Esophagus muscularis mucosa (tissue), 4 donors: ENCODE measurements at regions not wholly inside any gene's neighbourhood (a gene's known extent, or its start where the extent isn't known, plus 50 kb on each side); places are given as distances from the start of the nearest gene placed in this dataset.

ENCODE experiments used
- DNase-seq: peaks from one replicate; pipeline ENCODE4 v3.0.0-alpha.2; 2017; ENCODE audit errors: extremely low spot score
- H3K27ac ChIP-seq, 4 donors: fragments of 200-600 bp; sonication (generic); replicated peaks in 1 of 4; 1 replicate in 3 of 4; 2 replicates in 1 of 4; pipeline ENCODE4 v1.5.1; 2016 to 2019; ENCODE audit warnings: mild to moderate bottlenecking in 1 of 4
- H3K27me3 ChIP-seq, 4 donors: fragments of 200-600 bp; sonication (generic); one replicate each; pipeline versions ENCODE4 v1.5.1 to v1.6.0; 2016 to 2019
- H3K36me3 ChIP-seq, 4 donors: fragments of 200-600 bp; sonication (generic); one replicate each; pipeline ENCODE4 v1.5.1; 2016 to 2019
- H3K4me1 ChIP-seq, 4 donors: fragments of 200-600 bp; sonication (generic); one replicate each; pipeline ENCODE4 v1.5.1; 2016 to 2019
- H3K4me3 ChIP-seq, 4 donors: fragments of 200-600 bp; sonication (generic); 1 replicate in 2 of 4; 2 replicates in 2 of 4; pipeline ENCODE4 v1.5.1; 2016 to 2019; ENCODE audit warnings: mild to moderate bottlenecking in 4 of 4, moderate library complexity in 1 of 4
- H3K9me3 ChIP-seq, 4 donors: fragments of 200-600 bp; sonication (generic); 1 replicate in 3 of 4; 2 replicates in 1 of 4; pipeline ENCODE4 v1.5.1; 2016 to 2019
- EP300 ChIP-seq: sonication (generic); formaldehyde crosslinking; IDR thresholded peaks from one replicate; pipeline ENCODE4 v1.6.1; 2017; ENCODE audit warnings: antibody characterized with exemption
- POLR2A ChIP-seq: fragments of 450-650 bp; IDR thresholded peaks from one replicate; pipeline ENCODE4 v1.6.1; 2017; ENCODE audit warnings: antibody characterized with exemption, moderate library complexity, mild to moderate bottlenecking, low read depth
- POLR2AphosphoS5 ChIP-seq, 2 donors: sonication (generic); formaldehyde crosslinking; IDR thresholded peaks; one replicate each; pipeline ENCODE4 v1.6.1; 2017; ENCODE audit warnings: antibody characterized with exemption in 2 of 2
- WGBS: methylation state at CpG from one replicate; pipeline ENCODE4 v1.1.5; 2018; 5-methylcytosine and 5-hydroxymethylcytosine counted together
- intact Hi-C: fragments of 100-400 bp; cut with DNase I; formaldehyde crosslinking; loops from one replicate; pipeline ENCODE4 v1.15.1; 2023
- TF ChIP-seq, protein P1 (sequence below), 3 experiments: fragments of 200-600 bp in 2 of 3; fragments of 450-650 bp in 1 of 3; sonication (generic) in 2 of 3; IDR thresholded peaks; one replicate each; pipeline ENCODE4 v1.5.1; 2017 to 2019; ENCODE audit warnings: antibody characterized with exemption in 3 of 3, mild to moderate bottlenecking in 2 of 3, moderate library complexity in 1 of 3

- H3K9me3 ChIP-seq: peaks cover 0 to 8% (median 0%) of the 10 kb centered on the region in 4 donors
- H3K36me3 ChIP-seq: no peaks in the 10 kb centered on the region
- DNase-seq: no peak
- WGBS: 82% methylated on average over 1 of the region's 1 CpG
- TF ChIP-seq POLR2AphosphoS5 (IDR thresholded peaks at IDR 0.05): no peak
- no peak for TF ChIP-seq POLR2A
- TF ChIP-seq, protein P1, sequence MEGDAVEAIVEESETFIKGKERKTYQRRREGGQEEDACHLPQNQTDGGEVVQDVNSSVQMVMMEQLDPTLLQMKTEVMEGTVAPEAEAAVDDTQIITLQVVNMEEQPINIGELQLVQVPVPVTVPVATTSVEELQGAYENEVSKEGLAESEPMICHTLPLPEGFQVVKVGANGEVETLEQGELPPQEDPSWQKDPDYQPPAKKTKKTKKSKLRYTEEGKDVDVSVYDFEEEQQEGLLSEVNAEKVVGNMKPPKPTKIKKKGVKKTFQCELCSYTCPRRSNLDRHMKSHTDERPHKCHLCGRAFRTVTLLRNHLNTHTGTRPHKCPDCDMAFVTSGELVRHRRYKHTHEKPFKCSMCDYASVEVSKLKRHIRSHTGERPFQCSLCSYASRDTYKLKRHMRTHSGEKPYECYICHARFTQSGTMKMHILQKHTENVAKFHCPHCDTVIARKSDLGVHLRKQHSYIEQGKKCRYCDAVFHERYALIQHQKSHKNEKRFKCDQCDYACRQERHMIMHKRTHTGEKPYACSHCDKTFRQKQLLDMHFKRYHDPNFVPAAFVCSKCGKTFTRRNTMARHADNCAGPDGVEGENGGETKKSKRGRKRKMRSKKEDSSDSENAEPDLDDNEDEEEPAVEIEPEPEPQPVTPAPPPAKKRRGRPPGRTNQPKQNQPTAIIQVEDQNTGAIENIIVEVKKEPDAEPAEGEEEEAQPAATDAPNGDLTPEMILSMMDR (IDR thresholded peaks at IDR 0.05): no peak
- no peak for TF ChIP-seq EP300
- no peak overlapping the region for H3K4me3 ChIP-seq
- no peak overlapping the region for H3K27ac ChIP-seq
- H3K27me3 ChIP-seq: peaks cover 0 to 21% (median 0%) of the 10 kb centered on the region in 4 donors
- peaks cover 0 to 3% (median 0%) of the 10 kb centered on the region in 4 donors for H3K4me1 ChIP-seq
- intact Hi-C loops: no loop called here
These were observed 354.0 kb downstream of the UQCRFS1 start for GRCh38 chr19:28858933-28859332.

GRCh38 chr19:28857967-28858366, 355.0 kb downstream of the UQCRFS1 start:
- Histone ChIP-seq H3K4me1 (no peaks in the 10 kb centered on the region), H3K4me3 (no peak overlapping the region), H3K27me3 (peaks cover 0 to 23% (median 0%) of the 10 kb centered on the region in 4 donors), H3K9me3 (peaks cover 0 to 8% (median 0%) of the 10 kb centered on the region in 4 donors), H3K27ac (no peak overlapping the region), H3K36me3 (no peaks in the 10 kb centered on the region)
- intact Hi-C loops: no loop called here
- 72% methylated on average over 3 of the region's 3 CpGs for WGBS
- DNase-seq: no peak
- TF ChIP-seq POLR2AphosphoS5 (IDR thresholded peaks at IDR 0.05): no peak
- TF ChIP-seq EP300: no peak
- no peak for TF ChIP-seq POLR2A
- TF ChIP-seq, protein P1 (IDR thresholded peaks at IDR 0.05): no peak

GRCh38 chr19:28855216-28855615, 357.7 kb downstream of the UQCRFS1 start:
- Histone ChIP-seq H3K4me1 (no peaks in the 10 kb centered on the region), H3K27ac (no peak overlapping the region), H3K36me3 (no peaks in the 10 kb centered on the region), H3K9me3 (peaks cover 0 to 8% (median 0%) of the 10 kb centered on the region in 4 donors), H3K27me3 (peaks cover 0 to 28% (median 0%) of the 10 kb centered on the region in 4 donors), H3K4me3 (no peak overlapping the region)
- no peak for DNase-seq
- WGBS: 68% methylated on average over 3 of the region's 3 CpGs
- TF ChIP-seq POLR2A (no peak), EP300 (no peak), POLR2AphosphoS5 (IDR thresholded peaks at IDR 0.05) (no peak)
- TF ChIP-seq, protein P1 (IDR thresholded peaks at IDR 0.05): no peak
- intact Hi-C loops: no loop called here

GRCh38 chr19:28847468-28847867, 365.5 kb downstream of the UQCRFS1 start:
- no peaks in the 10 kb centered on the region for H3K36me3 ChIP-seq
- WGBS: 67% methylated on average over 4 of the region's 4 CpGs
- H3K9me3 ChIP-seq: no peaks in the 10 kb centered on the region
- no peak overlapping the region for H3K4me3 ChIP-seq
- H3K27ac ChIP-seq: no peak overlapping the region
- TF ChIP-seq EP300: no peak
- no peak for DNase-seq
- no peaks in the 10 kb centered on the region for H3K4me1 ChIP-seq
- intact Hi-C loops: no loop called here
- H3K27me3 ChIP-seq: peaks cover 0 to 24% (median 0%) of the 10 kb centered on the region in 4 donors

DNA sequence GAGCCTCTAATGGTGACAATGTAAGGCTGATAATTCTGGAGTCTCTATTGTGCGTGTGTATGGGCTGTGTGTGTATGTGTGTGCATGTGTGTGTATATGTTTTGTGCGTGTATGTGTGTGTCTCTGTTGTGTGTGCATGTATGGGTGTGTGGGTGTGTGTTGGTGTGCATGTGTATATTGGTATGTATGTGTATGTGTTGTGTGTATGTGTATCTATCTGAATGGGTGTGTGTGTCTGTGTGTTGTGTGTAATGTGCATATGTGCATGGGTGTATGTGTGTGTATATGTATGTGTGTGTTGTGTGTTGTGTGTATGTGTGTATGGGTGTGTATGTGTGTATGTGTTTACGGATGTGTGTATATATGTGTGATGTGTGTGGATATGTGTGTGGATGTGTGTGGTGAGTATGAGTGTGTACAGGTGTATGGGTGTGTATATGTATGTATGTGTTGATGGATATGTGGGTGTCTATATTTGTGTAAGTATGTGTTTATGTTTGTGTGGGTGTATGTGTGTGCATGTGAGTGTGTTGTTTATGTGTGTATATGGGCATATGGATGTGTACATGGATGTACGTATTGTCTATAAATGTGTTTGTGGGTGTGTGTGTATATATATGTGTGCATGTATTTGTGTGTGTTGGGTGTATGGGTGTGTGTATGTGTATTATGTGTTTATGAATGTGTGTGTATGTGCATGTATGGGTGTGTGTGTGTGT, 366.7 kb downstream of the UQCRFS1 start:
- 92% methylated on average over 4 of the region's 4 CpGs for WGBS
- TF ChIP-seq POLR2AphosphoS5 (IDR thresholded peaks at IDR 0.05) (no peak), POLR2A (no peak), EP300 (no peak)
- TF ChIP-seq, protein P1 (IDR thresholded peaks at IDR 0.05): no peak
- H3K27me3 ChIP-seq: peaks cover 0 to 32% (median 0%) of the 10 kb centered on the region in 4 donors
- H3K4me1 ChIP-seq: no peaks in the 10 kb centered on the region
- no peak overlapping the region for H3K27ac ChIP-seq
- DNase-seq: no peak
- no peak overlapping the region for H3K4me3 ChIP-seq
- H3K9me3 ChIP-seq: no peaks in the 10 kb centered on the region
- no peaks in the 10 kb centered on the region for H3K36me3 ChIP-seq
- intact Hi-C loops: no loop called here
